Lower leg skin (tissue), 3 donors: ENCODE measurements at regions not wholly inside any gene's neighbourhood (a gene's known extent, or its start where the extent isn't known, plus 50 kb on each side); places are given as distances from the start of the nearest gene placed in this dataset.

Source experiments
- POLR2A ChIP-seq, 2 donors: fragments of 450-650 bp; IDR thresholded peaks; one replicate each; pipeline ENCODE4 v1.6.1; 2016 to 2017; ENCODE audit warnings: antibody characterized with exemption in 2 of 2, mild to moderate bottlenecking in 1 of 2, moderate library complexity in 1 of 2
- TF ChIP-seq, protein P1 (sequence below), 3 donors: fragments of 450-650 bp; IDR thresholded peaks; one replicate each; pipeline ENCODE4 v1.5.1; 2016; ENCODE audit warnings: antibody characterized with exemption in 3 of 3, mild to moderate bottlenecking in 3 of 3, moderate library complexity in 2 of 3

DNA sequence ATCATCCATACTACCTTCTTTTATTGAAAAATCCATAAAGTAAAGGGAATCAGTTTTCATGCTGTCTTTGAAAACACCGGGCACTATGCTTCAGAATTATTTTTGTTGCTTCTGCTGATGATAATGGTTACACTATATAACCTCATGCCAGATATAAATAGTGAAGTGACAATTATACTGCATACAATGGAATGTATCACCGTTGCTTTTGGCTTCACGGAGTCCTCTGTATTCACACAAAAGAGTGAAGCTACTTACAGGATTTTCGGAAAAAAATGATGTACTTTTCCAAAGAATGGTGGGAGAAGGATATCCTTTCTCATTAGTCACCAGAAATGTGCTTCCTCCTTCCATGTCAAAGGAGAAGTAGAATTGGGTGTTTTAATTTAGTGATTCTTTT is 159.1 kb upstream of the PITX2 start:
- TF ChIP-seq, protein P1, sequence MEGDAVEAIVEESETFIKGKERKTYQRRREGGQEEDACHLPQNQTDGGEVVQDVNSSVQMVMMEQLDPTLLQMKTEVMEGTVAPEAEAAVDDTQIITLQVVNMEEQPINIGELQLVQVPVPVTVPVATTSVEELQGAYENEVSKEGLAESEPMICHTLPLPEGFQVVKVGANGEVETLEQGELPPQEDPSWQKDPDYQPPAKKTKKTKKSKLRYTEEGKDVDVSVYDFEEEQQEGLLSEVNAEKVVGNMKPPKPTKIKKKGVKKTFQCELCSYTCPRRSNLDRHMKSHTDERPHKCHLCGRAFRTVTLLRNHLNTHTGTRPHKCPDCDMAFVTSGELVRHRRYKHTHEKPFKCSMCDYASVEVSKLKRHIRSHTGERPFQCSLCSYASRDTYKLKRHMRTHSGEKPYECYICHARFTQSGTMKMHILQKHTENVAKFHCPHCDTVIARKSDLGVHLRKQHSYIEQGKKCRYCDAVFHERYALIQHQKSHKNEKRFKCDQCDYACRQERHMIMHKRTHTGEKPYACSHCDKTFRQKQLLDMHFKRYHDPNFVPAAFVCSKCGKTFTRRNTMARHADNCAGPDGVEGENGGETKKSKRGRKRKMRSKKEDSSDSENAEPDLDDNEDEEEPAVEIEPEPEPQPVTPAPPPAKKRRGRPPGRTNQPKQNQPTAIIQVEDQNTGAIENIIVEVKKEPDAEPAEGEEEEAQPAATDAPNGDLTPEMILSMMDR (IDR thresholded peaks at IDR 0.05): no peak
- no peak for TF ChIP-seq POLR2A (IDR thresholded peaks at IDR 0.05)
